CD4-positive, alpha-beta T cell treated with Interleukin-15 for 4 hours (primary cell): ENCODE measurements at regions not wholly inside any gene's neighbourhood (a gene's known extent, or its start where the extent isn't known, plus 50 kb on each side); places are given as distances from the start of the nearest gene placed in this dataset.

Experiments used
- DNase-seq: peaks from one replicate; pipeline ENCODE4 v3.0.0-alpha.2; 2020; ENCODE audit warnings: low spot score

DNA sequence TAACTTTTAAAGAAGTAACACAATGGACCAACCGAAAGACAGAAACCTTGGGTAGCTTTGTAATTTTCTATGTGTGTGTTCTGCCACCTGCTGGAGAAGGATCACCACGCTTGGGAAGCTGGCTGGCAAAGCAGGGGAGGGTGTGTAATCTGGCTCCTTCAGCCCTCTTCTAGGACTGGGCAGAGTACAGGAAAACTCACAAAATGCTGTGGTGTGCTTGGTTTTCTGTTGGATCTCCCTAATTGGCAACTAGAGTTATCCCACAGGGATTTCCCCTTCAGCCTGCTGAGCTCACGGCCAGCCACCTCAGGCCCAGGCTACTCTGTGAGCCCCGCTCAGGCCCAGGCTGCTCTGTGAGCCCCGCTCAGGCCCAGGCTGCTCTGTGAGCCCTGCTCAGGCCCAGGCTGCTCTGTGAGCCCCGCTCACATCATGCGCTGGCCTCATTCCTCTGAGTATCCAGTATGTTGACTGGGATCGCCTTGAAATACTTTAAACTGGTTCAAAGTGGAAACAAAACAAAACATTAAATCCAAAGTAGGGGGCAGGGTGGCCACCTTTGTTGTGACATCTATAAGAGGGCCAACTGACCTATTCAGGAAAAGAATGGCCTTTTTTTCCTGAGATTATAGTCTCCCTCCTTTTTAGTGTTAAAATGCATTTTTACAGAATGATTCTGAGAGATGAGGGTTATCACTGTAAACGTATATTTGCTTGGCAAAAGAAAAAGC is 52.0 kb upstream of the RNU6-8 start:
- peak; percentile 54 for DNase-seq

DNA sequence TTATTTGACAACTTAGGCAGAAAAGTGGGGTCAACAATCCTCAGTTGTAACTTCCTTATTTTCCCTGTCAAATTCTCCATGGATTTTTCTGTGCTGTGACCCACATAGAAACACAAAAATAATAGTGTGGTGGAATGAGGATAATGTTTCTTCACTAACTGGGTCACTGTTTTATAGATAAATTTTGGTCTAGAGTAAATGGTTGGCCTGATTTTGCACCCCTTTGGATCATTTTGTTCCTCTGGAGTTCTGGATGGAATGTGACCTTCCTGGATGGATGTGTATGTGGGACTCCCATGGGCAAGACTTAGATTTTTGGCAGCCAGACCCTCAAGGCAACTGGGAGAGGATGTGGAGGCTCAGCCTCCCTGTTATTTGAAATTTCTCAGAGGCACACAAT is 52.7 kb upstream of the RNU6-8 start:
- DNase-seq = no peak

DNA sequence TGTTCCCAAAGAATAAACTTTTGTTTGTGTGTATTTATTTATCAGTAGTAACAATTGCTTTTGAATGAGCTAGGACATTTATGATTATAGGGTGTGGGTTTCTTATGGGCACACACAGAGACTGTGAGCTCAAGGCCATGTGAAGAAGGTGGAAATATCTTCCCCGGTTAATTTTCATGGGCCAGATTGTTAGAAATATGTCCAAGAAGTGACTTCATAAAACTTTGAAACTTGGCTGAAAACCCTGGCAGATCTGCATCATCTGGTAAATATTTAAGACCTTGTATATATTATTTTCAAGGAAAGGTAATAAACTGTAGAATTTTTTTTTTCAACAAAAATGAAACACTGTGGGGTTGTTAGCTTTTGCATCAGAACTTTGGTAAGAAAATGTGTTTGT is 53.5 kb upstream of the RNU6-8 start:
- no peak for DNase-seq

DNA sequence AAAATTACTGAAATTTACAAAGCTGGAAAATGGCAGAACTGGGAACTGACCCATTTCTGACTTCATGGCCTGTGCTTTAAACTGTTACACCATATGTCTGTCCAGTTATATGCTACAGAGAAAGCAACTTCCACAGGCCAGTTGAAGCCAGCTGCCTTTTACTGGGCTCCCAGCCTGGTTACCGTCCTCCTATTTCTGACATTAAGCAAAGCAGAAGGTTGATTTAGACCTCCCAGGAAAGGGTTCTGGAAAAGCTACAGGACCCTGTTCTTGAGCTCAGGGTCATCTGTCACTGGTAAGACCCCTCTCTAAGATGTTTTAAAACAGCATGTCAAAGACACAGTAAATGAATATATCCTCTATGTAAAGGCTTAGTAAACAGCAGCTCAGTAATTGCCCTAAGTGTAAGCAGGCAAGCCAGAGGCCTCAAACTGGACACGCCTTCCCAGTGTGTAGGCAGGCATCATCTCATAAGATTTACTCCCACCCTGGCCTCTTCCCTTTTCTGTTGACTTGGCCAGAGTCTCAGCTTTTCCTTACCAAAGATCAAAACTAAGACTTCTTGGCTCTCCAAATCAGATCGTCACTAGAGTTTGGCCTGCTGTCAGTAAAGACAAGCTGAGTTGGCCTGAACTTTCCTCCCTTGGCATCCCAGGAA is 55.4 kb upstream of the RNU6-8 start:
- DNase-seq = no peak

- no peak for DNase-seq
Measured at GRCh38 chr14:32259368-32260013, 56.4 kb upstream of the RNU6-8 start.

DNA sequence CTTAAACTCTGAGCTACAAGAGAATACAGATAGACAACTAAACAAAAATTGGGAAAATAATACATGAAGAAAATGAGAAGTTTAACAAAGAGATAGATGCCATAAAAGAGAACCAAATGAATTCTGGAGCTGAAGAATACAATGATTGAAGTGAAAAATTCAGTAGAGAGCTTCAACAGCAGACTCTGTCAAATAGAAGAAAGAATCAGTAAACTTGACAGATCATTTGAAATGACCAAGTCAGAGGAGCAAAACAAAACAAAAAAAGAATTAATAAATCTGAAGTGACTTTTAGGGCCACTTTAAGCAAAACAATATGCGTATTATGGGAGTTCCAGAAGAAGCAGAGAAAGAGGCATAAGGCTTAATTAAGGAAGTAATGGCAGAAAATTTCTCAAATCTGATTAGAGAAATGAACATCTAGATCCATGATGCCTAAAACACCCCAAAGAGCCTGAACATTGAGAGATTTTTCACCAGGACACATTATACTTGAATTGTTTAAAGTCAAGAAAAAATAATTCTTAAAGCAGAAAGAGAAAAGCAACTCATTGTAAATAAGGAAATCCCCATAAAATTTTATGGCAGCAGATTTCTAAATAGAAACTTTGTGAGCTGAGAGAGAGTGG is 61.0 kb upstream of the RNU6-8 start:
- no peak for DNase-seq

DNA sequence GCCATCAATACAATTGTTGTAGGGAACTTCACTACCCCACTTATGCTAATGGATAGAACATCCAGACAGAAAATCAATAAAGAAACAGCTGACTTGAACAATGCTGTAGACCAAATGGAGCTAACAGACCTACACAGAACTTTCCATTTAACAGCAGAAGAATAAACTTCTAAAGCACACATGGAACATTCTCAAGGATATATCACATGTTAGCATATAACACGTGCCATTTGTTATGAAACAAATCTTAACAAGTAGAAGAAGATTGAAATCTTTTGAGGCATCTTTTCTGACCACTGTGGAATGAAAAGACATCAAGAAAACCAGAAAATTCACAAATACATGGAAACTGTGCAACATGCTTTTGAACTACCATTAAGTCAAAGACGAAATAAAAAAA is 62.5 kb upstream of the RNU6-8 start:
- no peak for DNase-seq

- DNase-seq = no peak
Measured at GRCh38 chr14:32277998-32278397, 51.1 kb upstream of the AKAP6 start.
